Liver (tissue), 3 donors: ENCODE measurements at regions not wholly inside any gene's neighbourhood (a gene's known extent, or its start where the extent isn't known, plus 50 kb on each side); places are given as distances from the start of the nearest gene placed in this dataset.

Source experiments
- GABPA ChIP-seq, 2 donors: IDR thresholded peaks in 1 of 2; conservative IDR thresholded peaks in 1 of 2; 2 replicates each; pipeline ENCODE4 v1.6.1; 2016; ENCODE audit warnings: antibody characterized with exemption in 2 of 2, mild to moderate bottlenecking in 1 of 2, moderate library complexity in 1 of 2
- NR2F2 ChIP-seq: IDR thresholded peaks from 2 replicates; pipeline ENCODE4 v1.6.1; 2016; ENCODE audit warnings: antibody characterized with exemption
- RXRA ChIP-seq, 2 donors: IDR thresholded peaks; 2 replicates each; pipeline ENCODE4 v1.6.1; 2017 to 2018; ENCODE audit warnings: antibody characterized with exemption in 2 of 2, mild to moderate bottlenecking in 1 of 2
- SP1 ChIP-seq: IDR thresholded peaks from 2 replicates; pipeline ENCODE4 v1.6.1; 2018; ENCODE audit warnings: antibody characterized with exemption, mild to moderate bottlenecking
- TAF1 ChIP-seq: conservative IDR thresholded peaks from 2 replicates; pipeline ENCODE4 v1.6.1; 2016; ENCODE audit warnings: antibody characterized with exemption, mild to moderate bottlenecking
- YY1 ChIP-seq: IDR thresholded peaks from 2 replicates; pipeline ENCODE4 v1.6.1; 2016; ENCODE audit warnings: antibody characterized with exemption, mild to moderate bottlenecking
- TF ChIP-seq, protein P1 (sequence below): fragments of 150-350 bp; IDR thresholded peaks from 2 replicates; pipeline ENCODE4 v1.5.1; 2017; ENCODE audit warnings: improper control_type of control experiment, low read depth, low read length; ENCODE audit not compliant: missing input control
- TF ChIP-seq, protein P2 (sequence below): IDR thresholded peaks from 2 replicates; pipeline ENCODE4 v1.6.1; 2016; ENCODE audit warnings: antibody characterized with exemption
- TF ChIP-seq, protein P3 (sequence below): IDR thresholded peaks from 2 replicates; pipeline ENCODE4 v1.6.1; 2016; ENCODE audit warnings: antibody characterized with exemption, mild to moderate bottlenecking
- TF ChIP-seq, protein P4 (sequence below): IDR thresholded peaks from 2 replicates; pipeline ENCODE4 v1.6.1; 2016; ENCODE audit warnings: antibody characterized with exemption
- donor health status: healthy.
- donor health status: healthy.

DNA sequence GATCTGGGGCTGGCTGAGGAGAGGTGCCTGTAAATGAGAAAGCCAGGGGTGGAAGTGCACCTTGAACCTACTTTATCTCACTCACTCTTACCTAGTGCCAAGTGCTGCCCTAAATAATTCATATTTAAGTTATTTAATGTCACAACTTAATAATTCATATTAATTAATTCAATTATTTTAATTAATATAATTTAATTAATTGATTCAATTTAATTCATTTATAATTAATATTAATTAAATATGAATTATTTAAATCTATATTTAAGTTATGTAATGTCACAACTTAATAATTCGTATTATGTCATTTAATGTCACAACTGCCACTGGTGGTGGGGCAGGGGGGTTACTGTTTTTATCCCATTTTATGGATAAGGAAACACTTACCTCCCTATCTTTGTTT is 361.6 kb upstream of the RUNX1 start:
- TF ChIP-seq, protein P1, sequence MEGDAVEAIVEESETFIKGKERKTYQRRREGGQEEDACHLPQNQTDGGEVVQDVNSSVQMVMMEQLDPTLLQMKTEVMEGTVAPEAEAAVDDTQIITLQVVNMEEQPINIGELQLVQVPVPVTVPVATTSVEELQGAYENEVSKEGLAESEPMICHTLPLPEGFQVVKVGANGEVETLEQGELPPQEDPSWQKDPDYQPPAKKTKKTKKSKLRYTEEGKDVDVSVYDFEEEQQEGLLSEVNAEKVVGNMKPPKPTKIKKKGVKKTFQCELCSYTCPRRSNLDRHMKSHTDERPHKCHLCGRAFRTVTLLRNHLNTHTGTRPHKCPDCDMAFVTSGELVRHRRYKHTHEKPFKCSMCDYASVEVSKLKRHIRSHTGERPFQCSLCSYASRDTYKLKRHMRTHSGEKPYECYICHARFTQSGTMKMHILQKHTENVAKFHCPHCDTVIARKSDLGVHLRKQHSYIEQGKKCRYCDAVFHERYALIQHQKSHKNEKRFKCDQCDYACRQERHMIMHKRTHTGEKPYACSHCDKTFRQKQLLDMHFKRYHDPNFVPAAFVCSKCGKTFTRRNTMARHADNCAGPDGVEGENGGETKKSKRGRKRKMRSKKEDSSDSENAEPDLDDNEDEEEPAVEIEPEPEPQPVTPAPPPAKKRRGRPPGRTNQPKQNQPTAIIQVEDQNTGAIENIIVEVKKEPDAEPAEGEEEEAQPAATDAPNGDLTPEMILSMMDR, result no peak
- TF ChIP-seq, protein P2, sequence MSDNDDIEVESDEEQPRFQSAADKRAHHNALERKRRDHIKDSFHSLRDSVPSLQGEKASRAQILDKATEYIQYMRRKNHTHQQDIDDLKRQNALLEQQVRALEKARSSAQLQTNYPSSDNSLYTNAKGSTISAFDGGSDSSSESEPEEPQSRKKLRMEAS, result no peak
- TF ChIP-seq, protein P3, sequence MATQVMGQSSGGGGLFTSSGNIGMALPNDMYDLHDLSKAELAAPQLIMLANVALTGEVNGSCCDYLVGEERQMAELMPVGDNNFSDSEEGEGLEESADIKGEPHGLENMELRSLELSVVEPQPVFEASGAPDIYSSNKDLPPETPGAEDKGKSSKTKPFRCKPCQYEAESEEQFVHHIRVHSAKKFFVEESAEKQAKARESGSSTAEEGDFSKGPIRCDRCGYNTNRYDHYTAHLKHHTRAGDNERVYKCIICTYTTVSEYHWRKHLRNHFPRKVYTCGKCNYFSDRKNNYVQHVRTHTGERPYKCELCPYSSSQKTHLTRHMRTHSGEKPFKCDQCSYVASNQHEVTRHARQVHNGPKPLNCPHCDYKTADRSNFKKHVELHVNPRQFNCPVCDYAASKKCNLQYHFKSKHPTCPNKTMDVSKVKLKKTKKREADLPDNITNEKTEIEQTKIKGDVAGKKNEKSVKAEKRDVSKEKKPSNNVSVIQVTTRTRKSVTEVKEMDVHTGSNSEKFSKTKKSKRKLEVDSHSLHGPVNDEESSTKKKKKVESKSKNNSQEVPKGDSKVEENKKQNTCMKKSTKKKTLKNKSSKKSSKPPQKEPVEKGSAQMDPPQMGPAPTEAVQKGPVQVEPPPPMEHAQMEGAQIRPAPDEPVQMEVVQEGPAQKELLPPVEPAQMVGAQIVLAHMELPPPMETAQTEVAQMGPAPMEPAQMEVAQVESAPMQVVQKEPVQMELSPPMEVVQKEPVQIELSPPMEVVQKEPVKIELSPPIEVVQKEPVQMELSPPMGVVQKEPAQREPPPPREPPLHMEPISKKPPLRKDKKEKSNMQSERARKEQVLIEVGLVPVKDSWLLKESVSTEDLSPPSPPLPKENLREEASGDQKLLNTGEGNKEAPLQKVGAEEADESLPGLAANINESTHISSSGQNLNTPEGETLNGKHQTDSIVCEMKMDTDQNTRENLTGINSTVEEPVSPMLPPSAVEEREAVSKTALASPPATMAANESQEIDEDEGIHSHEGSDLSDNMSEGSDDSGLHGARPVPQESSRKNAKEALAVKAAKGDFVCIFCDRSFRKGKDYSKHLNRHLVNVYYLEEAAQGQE, result no peak
- TF ChIP-seq, protein P4, sequence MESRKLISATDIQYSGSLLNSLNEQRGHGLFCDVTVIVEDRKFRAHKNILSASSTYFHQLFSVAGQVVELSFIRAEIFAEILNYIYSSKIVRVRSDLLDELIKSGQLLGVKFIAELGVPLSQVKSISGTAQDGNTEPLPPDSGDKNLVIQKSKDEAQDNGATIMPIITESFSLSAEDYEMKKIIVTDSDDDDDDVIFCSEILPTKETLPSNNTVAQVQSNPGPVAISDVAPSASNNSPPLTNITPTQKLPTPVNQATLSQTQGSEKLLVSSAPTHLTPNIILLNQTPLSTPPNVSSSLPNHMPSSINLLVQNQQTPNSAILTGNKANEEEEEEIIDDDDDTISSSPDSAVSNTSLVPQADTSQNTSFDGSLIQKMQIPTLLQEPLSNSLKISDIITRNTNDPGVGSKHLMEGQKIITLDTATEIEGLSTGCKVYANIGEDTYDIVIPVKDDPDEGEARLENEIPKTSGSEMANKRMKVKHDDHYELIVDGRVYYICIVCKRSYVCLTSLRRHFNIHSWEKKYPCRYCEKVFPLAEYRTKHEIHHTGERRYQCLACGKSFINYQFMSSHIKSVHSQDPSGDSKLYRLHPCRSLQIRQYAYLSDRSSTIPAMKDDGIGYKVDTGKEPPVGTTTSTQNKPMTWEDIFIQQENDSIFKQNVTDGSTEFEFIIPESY, result no peak
- no peak for TF ChIP-seq TAF1
- no peak for TF ChIP-seq YY1
- no peak for TF ChIP-seq RXRA (IDR thresholded peaks at IDR 0.05)
- TF ChIP-seq GABPA (IDR thresholded peaks at IDR 0.05 in 1 of 2, conservative IDR thresholded peaks at IDR 0.05 in 1 of 2), result no peak
- no peak for TF ChIP-seq NR2F2
- no peak for TF ChIP-seq SP1
